ENCODE measurements at regions not wholly inside any gene's neighbourhood (a gene's known extent, or its start where the extent isn't known, plus 50 kb on each side); places are given as distances from the start of the nearest gene placed in this dataset.

DNA sequence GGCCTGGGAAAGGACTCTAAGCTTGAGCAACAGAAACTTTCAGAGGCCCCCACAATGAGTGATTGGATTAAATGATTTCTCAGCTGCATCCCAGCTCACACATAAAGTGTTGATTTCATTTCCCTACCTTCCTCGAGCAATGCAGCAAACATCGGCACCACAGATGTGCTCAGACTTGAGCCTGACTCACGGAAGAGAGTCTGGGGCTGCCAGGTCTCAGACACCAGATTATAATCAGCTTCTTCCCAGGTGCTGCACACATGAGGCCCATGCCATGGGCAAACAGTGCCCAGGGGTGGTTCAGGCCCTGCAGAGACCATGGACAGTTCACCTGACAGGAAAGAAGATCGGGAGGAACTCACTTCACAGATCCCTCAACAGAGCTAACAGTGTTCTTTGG, 226.6 kb upstream of the TENM4 start:
- Histone ChIP-seq H2AFZ (ENCODE audit: low read length) (no peak overlapping the region), H3K4me3 (replicated peaks in 1 of 3; ENCODE audit: insufficient read depth in 1 of 3, low read depth in 2 of 3, low read length in 3 of 3) (no peak overlapping the region), H3K79me2 (ENCODE audit: insufficient read depth, low read length) (no peaks in the 10 kb centered on the region), H3K4me2 (ENCODE audit: low read depth, low read length) (no peak overlapping the region), H3K36me3 (replicated peaks in 1 of 2; ENCODE audit: control insufficient read depth in 1 of 2, insufficient read depth in 2 of 2, low read length in 2 of 2) (no peaks in the 10 kb centered on the region), H4K20me1 (ENCODE audit: insufficient read depth, low read length) (no peaks in the 10 kb centered on the region), H3K9ac (ENCODE audit: insufficient read depth, low read depth, low read length) (no peak overlapping the region), H3K9me3 (ENCODE audit: low read length) (no peaks in the 10 kb centered on the region), H3K27ac (ENCODE audit: extremely low read length, insufficient read depth, low read length) (no peak overlapping the region), H3K4me1 (ENCODE audit: insufficient read depth, low read length) (no peaks in the 10 kb centered on the region), H3K27me3 (ENCODE audit: control insufficient read depth in 1 of 2, insufficient read depth in 2 of 2, low read length in 2 of 2) (no peaks in the 10 kb centered on the region; a peak in 1 of 5 replicates)
- in situ Hi-C loops (cut with HindIII; ENCODE audit: extremely low pct_ligation_motif_present, low pct_unique_long_range_greater_than_20kb), result no loop called here
- FAIRE-seq (no peak), DNase-seq (ENCODE audit: low spot score) (no peak), ATAC-seq (no peak)
- intact Hi-C loops (cut with micrococcal nuclease; ENCODE audit: unreplicated experiment), result no loop called here
- ChIA-PET POLR2A (no interaction called here), CTCF (ENCODE audit: low intra/inter-chr PET ratio, low total read pairs) (no interaction called here)
- no TSS peak for BruUV-seq (replicated peaks)
- 0% methylated on average over 2 of the region's 4 CpGs for WGBS (ENCODE audit: low lambda C conversion rate)
- no peak for TF ChIP-seq ELF3 (CRISPR knock-in tag; IDR thresholded peaks at IDR 0.05)

- H2AFZ ChIP-seq (ENCODE audit: low read length), result no peak overlapping the region
- ChIA-PET CTCF (ENCODE audit: low intra/inter-chr PET ratio, low total read pairs) (no interaction called here), POLR2A (no interaction called here)
- BruUV-seq (replicated peaks), result no TSS peak
- no peaks in the 10 kb centered on the region for H4K20me1 ChIP-seq (ENCODE audit: insufficient read depth, low read length)
- H3K4me1 ChIP-seq (ENCODE audit: insufficient read depth, low read length), result no peaks in the 10 kb centered on the region
- no peaks in the 10 kb centered on the region for H3K79me2 ChIP-seq (ENCODE audit: insufficient read depth, low read length)
- H3K9me3 ChIP-seq (ENCODE audit: low read length), result no peaks in the 10 kb centered on the region
- no peak overlapping the region for H3K9ac ChIP-seq (ENCODE audit: insufficient read depth, low read depth, low read length)
- DNase-seq (ENCODE audit: low spot score), result no peak
- H3K27me3 ChIP-seq (ENCODE audit: control insufficient read depth in 1 of 2, insufficient read depth in 2 of 2, low read length in 2 of 2), result no peaks in the 10 kb centered on the region; a peak in 1 of 5 replicates
- no peak overlapping the region for H3K27ac ChIP-seq (ENCODE audit: extremely low read length, insufficient read depth, low read length)
- no peak for FAIRE-seq
- TF ChIP-seq ERF (CRISPR knock-in tag; IDR thresholded peaks at IDR 0.05) (no peak), YY1 (IDR thresholded peaks at IDR 0.05; ENCODE audit: insufficient read depth, insufficient replicate concordance, low read depth, low read length) (no peak), CCAR2 (optimal IDR thresholded peaks at IDR 0.05; ENCODE audit: low read depth, low read length) (no peak), STAT5B (CRISPR knock-in tag; IDR thresholded peaks at IDR 0.05) (no peak), TARDBP (CRISPR knock-in tag; IDR thresholded peaks at IDR 0.05) (no peak), NR3C1 (CRISPR knock-in tag; IDR thresholded peaks at IDR 0.05) (no peak), PHF5A (CRISPR knock-in tag; IDR thresholded peaks at IDR 0.05; ENCODE audit: low read depth, unreplicated experiment) (no peak), NFKBIZ (CRISPR knock-in tag; IDR thresholded peaks at IDR 0.05) (no peak)
- TF ChIP-seq, protein P1, sequence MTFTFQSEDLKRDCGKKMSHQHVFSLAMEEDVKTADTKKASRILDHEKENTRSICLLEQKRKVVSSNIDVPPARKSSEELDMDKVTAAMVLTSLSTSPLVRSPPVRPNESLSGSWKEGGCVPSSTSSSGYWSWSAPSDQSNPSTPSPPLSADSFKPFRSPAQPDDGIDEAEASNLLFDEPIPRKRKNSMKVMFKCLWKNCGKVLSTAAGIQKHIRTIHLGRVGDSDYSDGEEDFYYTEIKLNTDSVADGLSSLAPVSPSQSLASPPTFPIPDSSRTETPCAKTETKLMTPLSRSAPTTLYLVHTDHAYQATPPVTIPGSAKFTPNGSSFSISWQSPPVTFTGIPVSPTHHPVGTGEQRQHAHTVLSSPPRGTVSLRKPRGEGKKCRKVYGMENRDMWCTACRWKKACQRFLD (CRISPR knock-in tag; IDR thresholded peaks at IDR 0.05; ENCODE audit: borderline replicate concordance), result no peak
- TF ChIP-seq, protein P2, sequence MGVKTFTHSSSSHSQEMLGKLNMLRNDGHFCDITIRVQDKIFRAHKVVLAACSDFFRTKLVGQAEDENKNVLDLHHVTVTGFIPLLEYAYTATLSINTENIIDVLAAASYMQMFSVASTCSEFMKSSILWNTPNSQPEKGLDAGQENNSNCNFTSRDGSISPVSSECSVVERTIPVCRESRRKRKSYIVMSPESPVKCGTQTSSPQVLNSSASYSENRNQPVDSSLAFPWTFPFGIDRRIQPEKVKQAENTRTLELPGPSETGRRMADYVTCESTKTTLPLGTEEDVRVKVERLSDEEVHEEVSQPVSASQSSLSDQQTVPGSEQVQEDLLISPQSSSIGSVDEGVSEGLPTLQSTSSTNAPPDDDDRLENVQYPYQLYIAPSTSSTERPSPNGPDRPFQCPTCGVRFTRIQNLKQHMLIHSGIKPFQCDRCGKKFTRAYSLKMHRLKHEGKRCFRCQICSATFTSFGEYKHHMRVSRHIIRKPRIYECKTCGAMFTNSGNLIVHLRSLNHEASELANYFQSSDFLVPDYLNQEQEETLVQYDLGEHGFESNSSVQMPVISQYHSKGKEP (CRISPR knock-in tag; IDR thresholded peaks at IDR 0.05), result no peak
- TF ChIP-seq, protein P3, sequence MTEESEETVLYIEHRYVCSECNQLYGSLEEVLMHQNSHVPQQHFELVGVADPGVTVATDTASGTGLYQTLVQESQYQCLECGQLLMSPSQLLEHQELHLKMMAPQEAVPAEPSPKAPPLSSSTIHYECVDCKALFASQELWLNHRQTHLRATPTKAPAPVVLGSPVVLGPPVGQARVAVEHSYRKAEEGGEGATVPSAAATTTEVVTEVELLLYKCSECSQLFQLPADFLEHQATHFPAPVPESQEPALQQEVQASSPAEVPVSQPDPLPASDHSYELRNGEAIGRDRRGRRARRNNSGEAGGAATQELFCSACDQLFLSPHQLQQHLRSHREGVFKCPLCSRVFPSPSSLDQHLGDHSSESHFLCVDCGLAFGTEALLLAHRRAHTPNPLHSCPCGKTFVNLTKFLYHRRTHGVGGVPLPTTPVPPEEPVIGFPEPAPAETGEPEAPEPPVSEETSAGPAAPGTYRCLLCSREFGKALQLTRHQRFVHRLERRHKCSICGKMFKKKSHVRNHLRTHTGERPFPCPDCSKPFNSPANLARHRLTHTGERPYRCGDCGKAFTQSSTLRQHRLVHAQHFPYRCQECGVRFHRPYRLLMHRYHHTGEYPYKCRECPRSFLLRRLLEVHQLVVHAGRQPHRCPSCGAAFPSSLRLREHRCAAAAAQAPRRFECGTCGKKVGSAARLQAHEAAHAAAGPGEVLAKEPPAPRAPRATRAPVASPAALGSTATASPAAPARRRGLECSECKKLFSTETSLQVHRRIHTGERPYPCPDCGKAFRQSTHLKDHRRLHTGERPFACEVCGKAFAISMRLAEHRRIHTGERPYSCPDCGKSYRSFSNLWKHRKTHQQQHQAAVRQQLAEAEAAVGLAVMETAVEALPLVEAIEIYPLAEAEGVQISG (CRISPR knock-in tag; IDR thresholded peaks at IDR 0.05), result no peak
- TF ChIP-seq, protein P4, sequence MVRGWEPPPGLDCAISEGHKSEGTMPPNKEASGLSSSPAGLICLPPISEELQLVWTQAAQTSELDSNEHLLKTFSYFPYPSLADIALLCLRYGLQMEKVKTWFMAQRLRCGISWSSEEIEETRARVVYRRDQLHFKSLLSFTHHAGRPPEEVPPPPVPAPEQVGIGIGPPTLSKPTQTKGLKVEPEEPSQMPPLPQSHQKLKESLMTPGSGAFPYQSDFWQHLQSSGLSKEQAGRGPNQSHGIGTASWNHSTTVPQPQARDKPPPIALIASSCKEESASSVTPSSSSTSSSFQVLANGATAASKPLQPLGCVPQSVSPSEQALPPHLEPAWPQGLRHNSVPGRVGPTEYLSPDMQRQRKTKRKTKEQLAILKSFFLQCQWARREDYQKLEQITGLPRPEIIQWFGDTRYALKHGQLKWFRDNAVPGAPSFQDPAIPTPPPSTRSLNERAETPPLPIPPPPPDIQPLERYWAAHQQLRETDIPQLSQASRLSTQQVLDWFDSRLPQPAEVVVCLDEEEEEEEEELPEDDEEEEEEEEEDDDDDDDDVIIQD (CRISPR knock-in tag; IDR thresholded peaks at IDR 0.05; ENCODE audit: low read depth), result no peak
- intact Hi-C loops (cut with micrococcal nuclease; ENCODE audit: unreplicated experiment) (no loop called here), in situ Hi-C loops (cut with HindIII; ENCODE audit: extremely low pct_ligation_motif_present, low pct_unique_long_range_greater_than_20kb) (no loop called here)
- no peaks in the 10 kb centered on the region for H3K36me3 ChIP-seq (replicated peaks in 1 of 2; ENCODE audit: control insufficient read depth in 1 of 2, insufficient read depth in 2 of 2, low read length in 2 of 2)
- ATAC-seq, result no peak
- no peak overlapping the region for H3K4me2 ChIP-seq (ENCODE audit: low read depth, low read length)
- 3% methylated on average over 2 of the region's 2 CpGs for WGBS (ENCODE audit: low lambda C conversion rate)
- no peak overlapping the region for H3K4me3 ChIP-seq (replicated peaks in 1 of 3; ENCODE audit: insufficient read depth in 1 of 3, low read depth in 2 of 3, low read length in 3 of 3)
These were observed 222.2 kb upstream of the TENM4 start for GRCh38 chr11:79663017-79663416.
